CD14-positive monocyte (primary cell): ENCODE measurements at regions not wholly inside any gene's neighbourhood (a gene's known extent, or its start where the extent isn't known, plus 50 kb on each side); places are given as distances from the start of the nearest gene placed in this dataset.

Source experiments
- DNase-seq, 3 donors: peaks; one replicate each; pipeline ENCODE4 v3.0.0-alpha.2; 2011 to 2022
- H2AFZ ChIP-seq: 2 replicates; pipeline ENCODE4 v1.6.0; 2012; ENCODE audit warnings: mild to moderate bottlenecking, low read depth, low read length, inconsistent platforms; ENCODE audit not compliant: insufficient read depth, poor library complexity, severe bottlenecking
- H3K27ac ChIP-seq, 2 donors: 1 replicate in 1 of 2; 2 replicates in 1 of 2; pipeline ENCODE4 v1.5.1; 2012 to 2013; ENCODE audit warnings: low read length in 2 of 2, control low read depth in 1 of 2, inconsistent platforms in 1 of 2, low read depth in 1 of 2, mild to moderate bottlenecking in 1 of 2
- H3K27me3 ChIP-seq, 2 donors: one replicate each; pipeline versions ENCODE4 v1.6.0 to v1.6.1; 2011 to 2013; ENCODE audit warnings: low read length in 2 of 2; ENCODE audit not compliant: control insufficient read depth in 2 of 2, insufficient read depth in 2 of 2
- H3K36me3 ChIP-seq, 2 donors: replicated peaks in 1 of 2; 1 replicate in 1 of 2; 2 replicates in 1 of 2; pipeline versions ENCODE4 v1.5.1 to v1.6.1; 2012 to 2013; ENCODE audit warnings: low read length in 2 of 2, control low read depth in 1 of 2, inconsistent platforms in 1 of 2, mild to moderate bottlenecking in 1 of 2; ENCODE audit not compliant: insufficient read depth in 2 of 2, control insufficient read depth in 1 of 2
- H3K4me1 ChIP-seq, 2 donors: 1 replicate in 1 of 2; 2 replicates in 1 of 2; pipeline versions ENCODE4 v1.5.1 to v1.6.1; 2012 to 2013; ENCODE audit warnings: low read length in 2 of 2, control low read depth in 1 of 2, inconsistent platforms in 1 of 2, mild to moderate bottlenecking in 1 of 2, moderate library complexity in 1 of 2; ENCODE audit not compliant: insufficient read depth in 2 of 2, control insufficient read depth in 1 of 2
- H3K4me2 ChIP-seq: replicated peaks from 2 replicates; pipeline ENCODE3; 2012; ENCODE audit warnings: low read length, moderate library complexity, mild to moderate bottlenecking; ENCODE audit not compliant: poor library complexity, severe bottlenecking; ENCODE audit errors: extremely low read depth
- H3K4me3 ChIP-seq, 3 experiments: fragments of 200-600 bp in 1 of 3; sonication (generic) in 1 of 3; replicated peaks in 1 of 3; 1 replicate in 2 of 3; 2 replicates in 1 of 3; pipeline ENCODE4 v1.5.1; 2011 to 2013; ENCODE audit warnings: low read length in 3 of 3, mild to moderate bottlenecking in 3 of 3, control low read depth in 2 of 3, low read depth in 2 of 3, inconsistent platforms in 1 of 3, moderate library complexity in 1 of 3
- H3K79me2 ChIP-seq: 2 replicates; pipeline ENCODE4 v1.6.0; 2012; ENCODE audit warnings: mild to moderate bottlenecking, control low read depth, inconsistent platforms, low read length, moderate library complexity; ENCODE audit not compliant: insufficient read depth
- H3K9ac ChIP-seq: 2 replicates; pipeline ENCODE4 v1.6.0; 2017; ENCODE audit warnings: low read length, mild to moderate bottlenecking; ENCODE audit not compliant: insufficient read depth, poor library complexity, severe bottlenecking
- H3K9me3 ChIP-seq, 2 donors: replicated peaks in 1 of 2; 1 replicate in 1 of 2; 2 replicates in 1 of 2; pipeline versions ENCODE4 v1.5.1 to v1.6.1; 2012 to 2013; ENCODE audit warnings: low read length in 2 of 2, control low read depth in 1 of 2; ENCODE audit not compliant: control insufficient read depth in 1 of 2, insufficient read depth in 1 of 2
- H4K20me1 ChIP-seq: 2 replicates; pipeline ENCODE4 v1.6.0; 2012; ENCODE audit warnings: mild to moderate bottlenecking, low read length, control low read depth, moderate library complexity; ENCODE audit not compliant: insufficient read depth
- H3K27ac Mint-ChIP-seq, 7 donors: one replicate each; pipeline ENCODE4 v1.8.0; 2020; ENCODE audit warnings: mild to moderate bottlenecking in 7 of 7, mixed read lengths in 7 of 7, moderate library complexity in 6 of 7, inconsistent platforms in 2 of 7
- H3K27me3 Mint-ChIP-seq, 3 donors: one replicate each; pipeline ENCODE4 v1.8.0; 2021 to 2022; ENCODE audit warnings: low read depth in 3 of 3, mild to moderate bottlenecking in 3 of 3, mixed read lengths in 3 of 3, moderate library complexity in 3 of 3, inconsistent platforms in 1 of 3
- H3K36me3 Mint-ChIP-seq, 2 donors: one replicate each; pipeline ENCODE4 v1.8.0; 2020; ENCODE audit warnings: mixed read lengths in 2 of 2, inconsistent platforms in 1 of 2, mild to moderate bottlenecking in 1 of 2
- H3K4me1 Mint-ChIP-seq: one replicate; pipeline ENCODE4 v1.8.0; 2020; ENCODE audit warnings: mild to moderate bottlenecking, mixed read lengths
- H3K4me3 Mint-ChIP-seq, 2 donors: one replicate each; pipeline ENCODE4 v1.8.0; 2020; ENCODE audit warnings: mild to moderate bottlenecking in 2 of 2, mixed read lengths in 2 of 2, moderate library complexity in 1 of 2
- H3K9me3 Mint-ChIP-seq, 7 donors: one replicate each; pipeline ENCODE4 v1.8.0; 2020 to 2022; ENCODE audit warnings: mixed read lengths in 7 of 7, mild to moderate bottlenecking in 6 of 7, moderate library complexity in 6 of 7, inconsistent platforms in 2 of 7
- WGBS: methylation state at CpG from one replicate; pipeline ENCODE4 v1.1.5; 2013; ENCODE audit warnings: missing lambda C conversion rate; ENCODE audit not compliant: insufficient coverage; 5-methylcytosine and 5-hydroxymethylcytosine counted together
- intact Hi-C, 2 donors: fragments of 100-400 bp; cut with micrococcal nuclease; formaldehyde crosslinking; loops; one replicate each; pipeline versions ENCODE4 v1.15.0 to v1.15.1; 2023
- TF ChIP-seq, protein P1 (sequence below): fragments of 200-600 bp; IDR thresholded peaks from one replicate; pipeline ENCODE4 v1.8.0; 2022; ENCODE audit warnings: antibody characterized with exemption, mild to moderate bottlenecking

DNA sequence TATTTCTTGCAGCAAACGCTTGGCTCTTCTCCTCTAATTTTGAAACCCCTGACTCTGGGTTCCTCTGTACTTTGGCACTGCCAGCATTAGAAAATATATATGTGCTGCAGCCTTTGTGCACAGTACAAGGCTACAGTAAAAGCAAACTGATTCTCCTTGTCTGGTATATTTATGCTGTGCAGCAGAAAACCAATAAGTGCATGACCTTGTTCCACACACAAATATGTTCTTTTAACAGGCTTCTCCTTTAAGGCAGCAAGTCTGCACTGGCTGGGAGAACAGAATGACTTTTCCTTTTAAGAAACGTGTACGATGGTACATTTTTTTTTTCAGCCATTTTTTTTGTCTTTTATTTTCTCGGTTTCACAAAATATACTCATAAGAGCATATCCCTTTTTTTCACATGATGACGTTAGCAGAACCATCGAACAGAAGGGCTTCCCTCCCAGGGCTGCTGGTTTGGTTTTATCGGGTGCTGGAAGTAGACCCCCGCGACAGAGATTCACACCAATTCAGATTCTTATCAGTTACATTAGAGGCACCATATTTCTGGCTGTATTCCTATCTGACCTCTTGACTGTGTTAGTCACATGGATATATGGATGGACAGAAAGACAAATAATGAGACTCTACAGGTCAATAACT, 129.9 kb upstream of the ARID1B start:
- Mint-ChIP-seq H3K27ac (no peak overlapping the region), H3K36me3 (no peaks in the 10 kb centered on the region), H3K27me3 (peaks cover 2 to 10% (median 7%) of the 10 kb centered on the region in 3 donors), H3K4me3 (peak overlapping the region; percentile 20 to 72), H3K9me3 (peaks cover 0 to 3% (median under 1%) of the 10 kb centered on the region in 7 donors), H3K4me1 (peaks cover 40% of the 10 kb centered on the region)
- Histone ChIP-seq H3K27ac (no peak overlapping the region), H3K36me3 (no peaks in the 10 kb centered on the region), H3K4me1 (peaks cover 20 to 32% of the 10 kb centered on the region in 2 donors), H3K79me2 (no peaks in the 10 kb centered on the region), H3K4me2 (peak overlapping the region; percentile 32), H3K4me3 (peak overlapping the region in 1 of 3 experiments; percentile 35), H3K9me3 (no peaks in the 10 kb centered on the region), H3K9ac (no peak overlapping the region), H2AFZ (peak overlapping the region; percentile 49), H3K27me3 (no peaks in the 10 kb centered on the region), H4K20me1 (no peaks in the 10 kb centered on the region)
- no CpG with 5 or more reads among the region's 9 CpGs for WGBS
- DNase-seq = no peak
- TF ChIP-seq, protein P1, sequence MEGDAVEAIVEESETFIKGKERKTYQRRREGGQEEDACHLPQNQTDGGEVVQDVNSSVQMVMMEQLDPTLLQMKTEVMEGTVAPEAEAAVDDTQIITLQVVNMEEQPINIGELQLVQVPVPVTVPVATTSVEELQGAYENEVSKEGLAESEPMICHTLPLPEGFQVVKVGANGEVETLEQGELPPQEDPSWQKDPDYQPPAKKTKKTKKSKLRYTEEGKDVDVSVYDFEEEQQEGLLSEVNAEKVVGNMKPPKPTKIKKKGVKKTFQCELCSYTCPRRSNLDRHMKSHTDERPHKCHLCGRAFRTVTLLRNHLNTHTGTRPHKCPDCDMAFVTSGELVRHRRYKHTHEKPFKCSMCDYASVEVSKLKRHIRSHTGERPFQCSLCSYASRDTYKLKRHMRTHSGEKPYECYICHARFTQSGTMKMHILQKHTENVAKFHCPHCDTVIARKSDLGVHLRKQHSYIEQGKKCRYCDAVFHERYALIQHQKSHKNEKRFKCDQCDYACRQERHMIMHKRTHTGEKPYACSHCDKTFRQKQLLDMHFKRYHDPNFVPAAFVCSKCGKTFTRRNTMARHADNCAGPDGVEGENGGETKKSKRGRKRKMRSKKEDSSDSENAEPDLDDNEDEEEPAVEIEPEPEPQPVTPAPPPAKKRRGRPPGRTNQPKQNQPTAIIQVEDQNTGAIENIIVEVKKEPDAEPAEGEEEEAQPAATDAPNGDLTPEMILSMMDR = no peak
- intact Hi-C loops = no loop called here

DNA sequence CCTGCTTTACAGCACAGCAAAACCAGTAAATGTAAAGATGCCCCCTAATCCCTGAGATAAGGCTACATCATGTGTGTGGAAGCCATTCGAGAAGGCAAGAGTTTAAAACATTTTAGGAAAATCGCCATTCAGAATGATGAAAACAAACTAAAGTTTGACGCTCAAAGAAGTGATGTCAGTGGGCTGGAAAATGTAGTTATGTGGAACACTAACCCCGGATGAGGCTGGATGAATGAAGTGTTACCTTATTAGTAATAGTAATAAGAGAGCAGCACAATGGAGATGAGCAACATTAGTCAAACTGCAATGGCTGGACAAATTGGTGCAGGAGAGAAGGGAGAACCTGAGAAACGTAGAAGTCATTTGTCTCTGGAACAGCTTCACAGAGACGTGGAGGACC, 130.7 kb upstream of the ARID1B start:
- no peak overlapping the region for H3K4me3 ChIP-seq
- no peaks in the 10 kb centered on the region for H3K79me2 ChIP-seq
- peak overlapping the region; percentile 49 for H2AFZ ChIP-seq
- H3K9me3 ChIP-seq = no peaks in the 10 kb centered on the region
- Mint-ChIP-seq H3K27ac (no peak overlapping the region), H3K4me3 (peak overlapping the region in 1 of 2 donors; percentile 14), H3K9me3 (peaks cover 1 to 9% (median 3%) of the 10 kb centered on the region in 7 donors), H3K4me1 (peaks cover 38% of the 10 kb centered on the region), H3K36me3 (no peaks in the 10 kb centered on the region), H3K27me3 (peaks cover 2 to 8% (median 7%) of the 10 kb centered on the region in 3 donors)
- H3K27ac ChIP-seq = no peak overlapping the region
- no peak for DNase-seq
- no peaks in the 10 kb centered on the region for H3K36me3 ChIP-seq
- H3K4me2 ChIP-seq = no peak overlapping the region
- H3K9ac ChIP-seq = no peak overlapping the region
- H3K4me1 ChIP-seq = peaks cover 20 to 32% of the 10 kb centered on the region in 2 donors
- no peaks in the 10 kb centered on the region for H4K20me1 ChIP-seq
- TF ChIP-seq, protein P1 = no peak
- 80% methylated on average over 4 of the region's 6 CpGs for WGBS
- no peaks in the 10 kb centered on the region for H3K27me3 ChIP-seq
- intact Hi-C loops = no loop called here
